GM23248 (cell line): ENCODE measurements at regions not wholly inside any gene's neighbourhood (a gene's known extent, or its start where the extent isn't known, plus 50 kb on each side); places are given as distances from the start of the nearest gene placed in this dataset.

Experiments used
- DNase-seq: peaks from one replicate; pipeline ENCODE4 v3.0.0-alpha.2; 2015
- H2AFZ ChIP-seq: fragments of 200-600 bp; sonication (generic); 2 replicates; pipeline ENCODE4 v1.6.1; 2016; ENCODE audit warnings: antibody characterized with exemption
- H3F3A ChIP-seq: fragments of 200-600 bp; sonication (generic); 2 replicates; pipeline ENCODE4 v1.6.1; 2016; ENCODE audit warnings: mild to moderate bottlenecking, antibody characterized with exemption, mixed run types; ENCODE audit not compliant: insufficient read depth
- H3K27ac ChIP-seq: fragments of 200-600 bp; sonication (generic); 2 replicates; pipeline ENCODE4 v1.5.1; 2016; ENCODE audit warnings: mild to moderate bottlenecking
- H3K27me3 ChIP-seq: fragments of 200-600 bp; sonication (generic); replicated peaks from 2 replicates; pipeline ENCODE4 v1.6.1; 2016; ENCODE audit warnings: mild to moderate bottlenecking; ENCODE audit not compliant: insufficient read depth
- H3K36me3 ChIP-seq: fragments of 200-600 bp; sonication (generic); 2 replicates; pipeline ENCODE4 v1.6.1; 2016; ENCODE audit warnings: low read depth, mild to moderate bottlenecking
- H3K4me1 ChIP-seq: fragments of 200-600 bp; sonication (generic); 2 replicates; pipeline ENCODE4 v1.6.1; 2016; ENCODE audit warnings: mild to moderate bottlenecking; ENCODE audit not compliant: insufficient read depth
- H3K4me2 ChIP-seq: fragments of 200-600 bp; sonication (generic); one replicate; pipeline ENCODE4 v1.6.1; 2016; ENCODE audit warnings: mild to moderate bottlenecking; ENCODE audit not compliant: unreplicated experiment
- H3K4me3 ChIP-seq: fragments of 200-600 bp; sonication (generic); 2 replicates; pipeline ENCODE4 v1.5.1; 2016; ENCODE audit warnings: mild to moderate bottlenecking
- H3K79me2 ChIP-seq: fragments of 200-600 bp; sonication (generic); 2 replicates; pipeline ENCODE4 v1.6.1; 2016; ENCODE audit warnings: mild to moderate bottlenecking; ENCODE audit not compliant: insufficient read depth
- H3K9ac ChIP-seq: fragments of 200-600 bp; sonication (generic); 2 replicates; pipeline ENCODE4 v1.6.1; 2016; ENCODE audit warnings: mild to moderate bottlenecking
- H3K9me2 ChIP-seq: fragments of 200-600 bp; sonication (generic); 2 replicates; pipeline ENCODE4 v1.6.1; 2016; ENCODE audit warnings: mixed run types, mild to moderate bottlenecking, moderate library complexity; ENCODE audit not compliant: insufficient read depth
- H3K9me3 ChIP-seq: fragments of 200-600 bp; sonication (generic); one replicate; pipeline ENCODE4 v1.6.1; 2017; ENCODE audit warnings: low read depth
- H4K20me1 ChIP-seq: fragments of 200-600 bp; sonication (generic); 2 replicates; pipeline ENCODE4 v1.6.0; 2016; ENCODE audit not compliant: insufficient read depth
- EZH2 ChIP-seq: fragments of 200-600 bp; sonication (generic); IDR thresholded peaks from 2 replicates; pipeline ENCODE4 v1.6.1; 2018; ENCODE audit warnings: antibody characterized with exemption, mild to moderate bottlenecking; ENCODE audit not compliant: insufficient read depth, poor library complexity, severe bottlenecking
- EZH2phosphoT487 ChIP-seq: fragments of 200-600 bp; sonication (generic); IDR thresholded peaks from 2 replicates; pipeline ENCODE4 v1.6.1; 2018; ENCODE audit warnings: antibody characterized with exemption, moderate library complexity, mild to moderate bottlenecking, low read depth; ENCODE audit not compliant: insufficient read depth
- WGBS, 2 experiments: methylation state at CpG; one replicate each; pipeline ENCODE4 v1.1.6; 2015 to 2017; ENCODE audit warnings: low lambda C conversion rate in 2 of 2, low coverage in 1 of 2; ENCODE audit errors: missing lambda C conversion rate in 2 of 2; 5-methylcytosine and 5-hydroxymethylcytosine counted together
- in situ Hi-C: fragments of 300-500 bp; cut with MboI; formaldehyde crosslinking; loops from 2 replicates; pipeline ENCODE4 v1.15.0; 2020

DNA sequence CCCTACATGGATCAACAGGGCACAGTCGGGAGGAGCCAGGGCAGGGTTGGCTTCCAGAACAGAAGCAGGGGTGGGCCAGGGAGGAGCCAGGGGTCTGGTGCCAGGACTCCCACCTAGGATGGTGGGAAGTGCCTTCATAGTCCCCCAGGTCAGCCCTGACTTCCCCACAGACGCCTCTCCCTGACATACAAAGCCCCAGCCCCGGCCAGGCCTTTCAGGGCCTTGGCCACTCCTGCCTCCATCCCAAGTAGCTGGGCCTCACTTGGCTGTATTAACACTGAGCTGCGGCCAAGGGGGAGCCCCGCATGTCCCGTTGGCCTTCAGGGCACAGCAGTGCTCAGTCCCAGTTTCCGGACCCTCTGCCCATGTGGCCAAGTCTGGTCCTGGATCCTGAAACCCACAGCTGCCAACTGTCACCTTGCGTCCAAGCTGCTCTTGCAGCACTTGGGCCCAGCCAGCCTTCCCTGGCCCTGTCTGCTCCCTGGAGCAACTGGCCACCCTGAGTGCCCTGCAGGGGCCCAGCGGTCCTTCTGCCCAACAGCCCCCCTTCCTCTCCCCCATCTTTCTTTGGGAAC is 627.8 kb downstream of the MATN1 start:
- Histone ChIP-seq H3K36me3 (no peaks in the 10 kb centered on the region), H3F3A (no peaks in the 10 kb centered on the region), H3K9me2 (no peaks in the 10 kb centered on the region), H3K27me3 (no peaks in the 10 kb centered on the region), H3K27ac (no peak overlapping the region), H3K9me3 (no peaks in the 10 kb centered on the region), H2AFZ (no peak overlapping the region), H4K20me1 (no peaks in the 10 kb centered on the region), H3K9ac (no peak overlapping the region), H3K4me1 (no peaks in the 10 kb centered on the region), H3K4me3 (no peak overlapping the region), H3K79me2 (no peaks in the 10 kb centered on the region), H3K4me2 (no peak overlapping the region)
- WGBS, 2 experiments: 43 to 53% methylated on average over 8 to 9 of the region's 9 CpGs
- TF ChIP-seq EZH2 (no peak), EZH2phosphoT487 (no peak)
- in situ Hi-C loops: no loop called here
- DNase-seq: no peak

DNA sequence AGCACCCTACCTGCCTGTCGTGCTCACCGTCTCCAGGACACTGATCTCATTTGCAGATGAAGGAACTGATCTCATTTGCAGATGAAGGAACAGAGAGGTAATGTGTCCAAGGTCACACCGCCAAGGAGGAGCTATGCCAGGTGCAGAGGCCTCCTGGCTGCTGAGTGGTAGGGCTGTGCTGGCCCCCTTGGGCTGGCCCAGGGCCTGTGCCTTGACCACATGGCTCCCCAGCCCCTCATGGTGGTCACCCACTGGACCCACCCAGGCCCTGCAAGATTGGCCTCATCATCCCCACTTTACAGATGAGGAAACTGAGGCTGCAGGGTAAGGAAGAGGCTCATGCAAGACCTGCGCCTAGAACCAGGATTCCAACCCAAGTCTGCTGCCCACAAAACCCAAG is 628.3 kb downstream of the MATN1 start:
- in situ Hi-C loops: no loop called here
- DNase-seq: no peak
- Histone ChIP-seq H3K9ac (no peak overlapping the region), H3K27me3 (no peaks in the 10 kb centered on the region), H4K20me1 (no peaks in the 10 kb centered on the region), H3K27ac (no peak overlapping the region), H3K9me3 (no peaks in the 10 kb centered on the region), H3K9me2 (no peaks in the 10 kb centered on the region), H3K36me3 (no peaks in the 10 kb centered on the region), H3F3A (no peaks in the 10 kb centered on the region), H3K79me2 (no peaks in the 10 kb centered on the region), H3K4me2 (no peak overlapping the region), H2AFZ (no peak overlapping the region), H3K4me1 (no peaks in the 10 kb centered on the region), H3K4me3 (no peak overlapping the region)
- WGBS, 2 experiments: 50 to 59% methylated on average over 4 of the region's 4 CpGs
- TF ChIP-seq EZH2 (no peak), EZH2phosphoT487 (no peak)

DNA sequence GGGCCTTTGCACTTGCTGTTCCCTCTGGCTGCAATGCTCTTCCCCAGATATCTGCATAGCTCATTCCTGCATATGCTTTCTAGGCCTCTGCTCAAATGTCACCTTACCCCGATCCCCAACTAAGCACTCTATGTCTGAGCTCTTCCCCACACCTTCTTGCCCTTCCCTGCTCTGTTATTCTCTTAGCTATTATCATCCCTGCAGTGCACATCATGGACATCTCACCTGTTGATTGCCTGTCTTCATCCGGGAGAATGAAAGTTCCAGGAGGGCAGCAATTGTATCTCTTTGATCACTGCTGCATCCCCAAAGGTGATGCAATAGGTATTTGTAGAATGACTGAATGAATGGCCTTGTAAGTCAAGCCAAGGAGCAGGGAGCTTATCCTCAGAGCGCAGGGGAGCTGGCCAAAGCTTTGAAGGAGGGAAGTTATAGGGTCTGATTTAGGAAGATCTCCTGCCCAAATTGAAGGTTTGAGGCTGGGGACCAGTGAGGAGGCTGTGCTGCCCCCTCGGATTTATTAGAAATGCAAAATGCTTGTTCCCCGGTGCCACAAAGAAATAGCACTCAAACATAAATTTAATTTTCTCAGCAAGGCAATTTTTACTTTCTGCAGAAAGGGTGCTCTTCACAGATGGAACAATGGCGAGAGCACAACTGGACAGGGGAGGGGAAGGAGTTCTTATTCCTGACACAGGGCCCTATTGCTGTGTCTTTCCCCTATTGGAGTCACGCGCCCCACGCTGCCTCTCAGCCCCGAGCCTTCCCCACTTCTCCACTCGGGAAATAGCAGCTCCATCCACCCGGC is 631.1 kb downstream of the MATN1 start:
- Histone ChIP-seq H3K27ac (no peak overlapping the region), H4K20me1 (no peaks in the 10 kb centered on the region), H3K79me2 (no peaks in the 10 kb centered on the region), H3F3A (no peaks in the 10 kb centered on the region), H3K27me3 (no peaks in the 10 kb centered on the region), H3K4me3 (no peak overlapping the region), H3K36me3 (no peaks in the 10 kb centered on the region), H3K9me3 (no peaks in the 10 kb centered on the region), H2AFZ (no peak overlapping the region), H3K9ac (no peak overlapping the region), H3K4me2 (no peak overlapping the region), H3K4me1 (no peaks in the 10 kb centered on the region), H3K9me2 (no peaks in the 10 kb centered on the region)
- no peak for DNase-seq
- in situ Hi-C loops: no loop called here
- 59 to 60% methylated on average over 12 of the region's 12 CpGs for WGBS, 2 experiments
- no peak for TF ChIP-seq EZH2

GRCh38 chr1:30090162-30090820 is 633.1 kb downstream of the MATN1 start:
- no peak overlapping the region for H2AFZ ChIP-seq
- no peaks in the 10 kb centered on the region for H3K9me2 ChIP-seq
- no peak for DNase-seq
- H3K9ac ChIP-seq: no peak overlapping the region
- no peaks in the 10 kb centered on the region for H3F3A ChIP-seq
- in situ Hi-C loops: no loop called here
- H3K4me2 ChIP-seq: no peak overlapping the region
- no peaks in the 10 kb centered on the region for H3K9me3 ChIP-seq
- no peak overlapping the region for H3K27ac ChIP-seq
- H4K20me1 ChIP-seq: no peaks in the 10 kb centered on the region
- no peaks in the 10 kb centered on the region for H3K36me3 ChIP-seq
- no peak overlapping the region for H3K4me3 ChIP-seq
- no peaks in the 10 kb centered on the region for H3K79me2 ChIP-seq
- no peaks in the 10 kb centered on the region for H3K4me1 ChIP-seq
- 62 to 63% methylated on average over 9 to 10 of the region's 10 CpGs for WGBS, 2 experiments
- H3K27me3 ChIP-seq: no peaks in the 10 kb centered on the region
- TF ChIP-seq EZH2phosphoT487: no peak
